ENCODE measurements at regions not wholly inside any gene's neighbourhood (a gene's known extent, or its start where the extent isn't known, plus 50 kb on each side); places are given as distances from the start of the nearest gene placed in this dataset.

GRCh38 chr13:106874323-106874722 lies 306.4 kb upstream of the ARGLU1 start:
- H3K36me3 Mint-ChIP-seq (ENCODE audit: low read depth): no peaks in the 10 kb centered on the region
- no peak for DNase-seq (ENCODE audit: low read depth, low spot score)
- H3K4me1 Mint-ChIP-seq: peaks cover 4% of the 10 kb centered on the region
- H3K9me3 Mint-ChIP-seq: no peaks in the 10 kb centered on the region
- no peak overlapping the region for H3K27ac Mint-ChIP-seq (ENCODE audit: unreplicated experiment)
- H3K4me3 Mint-ChIP-seq: no peak overlapping the region
- no peak for TF ChIP-seq CTCF (conservative IDR thresholded peaks at IDR 0.05)
- H3K27me3 Mint-ChIP-seq (ENCODE audit: low read depth): no peaks in the 10 kb centered on the region

GRCh38 chr13:106873810-106874209 lies 305.9 kb upstream of the ARGLU1 start:
- H3K27ac Mint-ChIP-seq (ENCODE audit: unreplicated experiment): no peak overlapping the region

GRCh38 chr13:106867249-106867648 lies 299.3 kb upstream of the ARGLU1 start:
- Mint-ChIP-seq H3K9me3 (peaks cover 6% of the 10 kb centered on the region), H3K27ac (ENCODE audit: unreplicated experiment) (peak overlapping the region; percentile 44), H3K4me1 (peaks cover 15% of the 10 kb centered on the region), H3K27me3 (ENCODE audit: low read depth) (no peaks in the 10 kb centered on the region), H3K36me3 (ENCODE audit: low read depth) (no peaks in the 10 kb centered on the region), H3K4me3 (peak overlapping the region; percentile 71)
- peak; percentile 20 for DNase-seq (ENCODE audit: low read depth, low spot score)
- TF ChIP-seq CTCF (conservative IDR thresholded peaks at IDR 0.05): no peak

More at GRCh38 chr13:106873810-106874209, 305.9 kb upstream of the ARGLU1 start:
- Mint-ChIP-seq H3K36me3 (ENCODE audit: low read depth) (no peaks in the 10 kb centered on the region), H3K9me3 (no peaks in the 10 kb centered on the region), H3K27me3 (ENCODE audit: low read depth) (no peaks in the 10 kb centered on the region), H3K4me3 (no peak overlapping the region), H3K4me1 (peaks cover 4% of the 10 kb centered on the region)
- DNase-seq (ENCODE audit: low read depth, low spot score): no peak
- no peak for TF ChIP-seq CTCF (conservative IDR thresholded peaks at IDR 0.05)

- H3K4me3 Mint-ChIP-seq: no peak overlapping the region
- H3K9me3 Mint-ChIP-seq: peaks cover 6% of the 10 kb centered on the region
- peaks cover 25% of the 10 kb centered on the region for H3K4me1 Mint-ChIP-seq
- DNase-seq (ENCODE audit: low read depth, low spot score): no peak
- H3K27ac Mint-ChIP-seq (ENCODE audit: unreplicated experiment): no peak overlapping the region
- H3K36me3 Mint-ChIP-seq (ENCODE audit: low read depth): no peaks in the 10 kb centered on the region
- TF ChIP-seq CTCF (conservative IDR thresholded peaks at IDR 0.05): no peak
- no peaks in the 10 kb centered on the region for H3K27me3 Mint-ChIP-seq (ENCODE audit: low read depth)
These were observed 297.9 kb upstream of the ARGLU1 start for GRCh38 chr13:106865716-106866440.

- Mint-ChIP-seq H3K9me3 (peaks cover 6% of the 10 kb centered on the region), H3K27ac (ENCODE audit: unreplicated experiment) (peak overlapping the region; percentile 73), H3K4me3 (no peak overlapping the region), H3K4me1 (peaks cover 26% of the 10 kb centered on the region), H3K36me3 (ENCODE audit: low read depth) (no peaks in the 10 kb centered on the region), H3K27me3 (ENCODE audit: low read depth) (no peaks in the 10 kb centered on the region)
- DNase-seq (ENCODE audit: low read depth, low spot score): no peak
- TF ChIP-seq CTCF (conservative IDR thresholded peaks at IDR 0.05): no peak
These were observed 291.6 kb upstream of the ARGLU1 start for GRCh38 chr13:106859533-106859904.

All from neural crest cell (in vitro differentiated cells).